ENCODE measurements at regions not wholly inside any gene's neighbourhood (a gene's known extent, or its start where the extent isn't known, plus 50 kb on each side); places are given as distances from the start of the nearest gene placed in this dataset.

DNA sequence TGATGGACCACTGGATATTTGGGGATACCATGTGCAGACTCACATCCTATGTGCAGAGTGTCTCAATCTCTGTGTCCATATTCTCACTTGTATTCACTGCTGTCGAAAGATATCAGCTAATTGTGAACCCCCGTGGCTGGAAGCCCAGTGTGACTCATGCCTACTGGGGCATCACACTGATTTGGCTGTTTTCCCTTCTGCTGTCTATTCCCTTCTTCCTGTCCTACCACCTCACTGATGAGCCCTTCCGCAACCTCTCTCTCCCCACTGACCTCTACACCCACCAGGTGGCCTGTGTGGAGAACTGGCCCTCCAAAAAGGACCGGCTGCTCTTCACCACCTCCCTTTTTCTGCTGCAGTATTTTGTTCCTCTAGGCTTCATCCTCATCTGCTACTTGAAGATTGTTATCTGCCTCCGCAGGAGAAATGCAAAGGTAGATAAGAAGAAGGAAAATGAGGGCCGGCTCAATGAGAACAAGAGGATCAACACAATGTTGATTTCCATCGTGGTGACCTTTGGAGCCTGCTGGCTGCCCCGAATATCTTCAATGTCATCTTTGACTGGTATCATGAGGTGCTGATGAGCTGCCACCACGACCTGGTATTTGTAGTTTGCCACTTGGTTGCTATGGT lies 54.5 kb upstream of the HNRNPA0 start (continued):
- TF ChIP-seq SUZ12 (IDR thresholded peaks at IDR 0.05; ENCODE audit: unreplicated experiment), result no peak
- TF ChIP-seq, protein P1, sequence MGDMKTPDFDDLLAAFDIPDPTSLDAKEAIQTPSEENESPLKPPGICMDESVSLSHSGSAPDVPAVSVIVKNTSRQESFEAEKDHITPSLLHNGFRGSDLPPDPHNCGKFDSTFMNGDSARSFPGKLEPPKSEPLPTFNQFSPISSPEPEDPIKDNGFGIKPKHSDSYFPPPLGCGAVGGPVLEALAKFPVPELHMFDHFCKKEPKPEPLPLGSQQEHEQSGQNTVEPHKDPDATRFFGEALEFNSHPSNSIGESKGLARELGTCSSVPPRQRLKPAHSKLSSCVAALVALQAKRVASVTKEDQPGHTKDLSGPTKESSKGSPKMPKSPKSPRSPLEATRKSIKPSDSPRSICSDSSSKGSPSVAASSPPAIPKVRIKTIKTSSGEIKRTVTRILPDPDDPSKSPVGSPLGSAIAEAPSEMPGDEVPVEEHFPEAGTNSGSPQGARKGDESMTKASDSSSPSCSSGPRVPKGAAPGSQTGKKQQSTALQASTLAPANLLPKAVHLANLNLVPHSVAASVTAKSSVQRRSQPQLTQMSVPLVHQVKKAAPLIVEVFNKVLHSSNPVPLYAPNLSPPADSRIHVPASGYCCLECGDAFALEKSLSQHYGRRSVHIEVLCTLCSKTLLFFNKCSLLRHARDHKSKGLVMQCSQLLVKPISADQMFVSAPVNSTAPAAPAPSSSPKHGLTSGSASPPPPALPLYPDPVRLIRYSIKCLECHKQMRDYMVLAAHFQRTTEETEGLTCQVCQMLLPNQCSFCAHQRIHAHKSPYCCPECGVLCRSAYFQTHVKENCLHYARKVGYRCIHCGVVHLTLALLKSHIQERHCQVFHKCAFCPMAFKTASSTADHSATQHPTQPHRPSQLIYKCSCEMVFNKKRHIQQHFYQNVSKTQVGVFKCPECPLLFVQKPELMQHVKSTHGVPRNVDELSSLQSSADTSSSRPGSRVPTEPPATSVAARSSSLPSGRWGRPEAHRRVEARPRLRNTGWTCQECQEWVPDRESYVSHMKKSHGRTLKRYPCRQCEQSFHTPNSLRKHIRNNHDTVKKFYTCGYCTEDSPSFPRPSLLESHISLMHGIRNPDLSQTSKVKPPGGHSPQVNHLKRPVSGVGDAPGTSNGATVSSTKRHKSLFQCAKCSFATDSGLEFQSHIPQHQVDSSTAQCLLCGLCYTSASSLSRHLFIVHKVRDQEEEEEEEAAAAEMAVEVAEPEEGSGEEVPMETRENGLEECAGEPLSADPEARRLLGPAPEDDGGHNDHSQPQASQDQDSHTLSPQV (IDR thresholded peaks at IDR 0.05), result no peak

DNA sequence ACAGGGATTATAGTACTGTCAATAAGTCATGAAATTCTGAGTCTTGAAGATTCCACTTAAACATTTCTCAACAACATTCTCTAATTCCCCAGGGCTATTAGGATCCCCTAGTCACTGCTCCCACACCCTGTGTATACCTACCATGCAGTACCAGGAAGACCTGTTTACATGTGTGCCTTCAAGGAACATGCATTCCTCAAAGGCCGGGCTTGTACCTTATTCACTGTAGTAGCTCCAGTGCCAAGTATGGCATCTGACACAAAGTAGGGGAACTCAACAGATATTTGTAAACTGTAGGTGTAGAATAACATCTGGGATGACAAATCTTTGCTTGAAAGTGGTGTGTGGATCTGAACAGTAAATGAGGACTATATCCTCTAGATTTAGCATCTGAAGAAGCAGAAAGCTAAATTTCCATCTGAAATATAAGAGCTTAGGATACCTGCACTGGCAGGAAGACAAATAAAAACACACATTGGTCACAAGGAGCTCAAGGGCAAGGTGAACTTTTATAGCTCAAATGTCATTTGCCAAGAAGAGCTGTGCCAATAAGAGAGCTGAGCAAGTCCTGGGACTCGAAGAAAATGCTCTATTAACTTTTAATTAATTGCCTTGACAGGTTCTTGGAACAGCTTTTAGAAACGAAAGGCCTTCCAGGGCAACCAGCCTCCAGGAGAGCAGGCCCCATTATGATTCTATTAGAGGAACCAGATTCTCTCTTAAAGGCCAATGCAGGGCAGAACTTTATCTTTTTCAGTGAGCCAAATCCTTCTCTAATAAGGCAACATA lies 52.3 kb upstream of the MYOT start:
- no peak overlapping the region for H3K9ac ChIP-seq (ENCODE audit: control insufficient read depth, insufficient read depth, low read length)
- H3K79me2 ChIP-seq (ENCODE audit: control insufficient read depth, insufficient read depth, low read length), result no peaks in the 10 kb centered on the region
- RAD21 ChIA-PET (ENCODE audit: unreplicated experiment), result interaction anchor here (0.8 to 2.8 kb wide), 2 partner anchors 36 to 38 kb away, joined by 3 to 7 read pairs; no protein-coding TSS in a partner anchor
- no peaks in the 10 kb centered on the region for H4K20me1 ChIP-seq (ENCODE audit: control insufficient read depth, insufficient read depth)
- no peaks in the 10 kb centered on the region for H3K9me3 ChIP-seq (replicated peaks; ENCODE audit: control insufficient read depth, insufficient read depth, low read length)
- FAIRE-seq (no peak), ATAC-seq (no peak), DNase-seq (ENCODE audit: low read depth, low spot score) (no peak)
- no TSS peak for BruUV-seq (replicated peaks)
- SMC1A ChIA-PET (ENCODE audit: uncharacterized antibody, unreplicated experiment), result interaction anchor here (0.9 to 1.8 kb wide), 5 partner anchors 10 to 73 kb away, joined by 3 to 7 read pairs (median 4); no protein-coding TSS in a partner anchor
- POLR2A ChIA-PET, result interaction anchor here (0.6 kb wide), 3 partner anchors 18 to 520 kb away, joined by 3 to 4 read pairs (median 4); no protein-coding TSS in a partner anchor
- 84% methylated on average over 3 of the region's 3 CpGs for WGBS (ENCODE audit: insufficient coverage, insufficient replicate concordance, low lambda C conversion rate, missing lambda C conversion rate)
- no peaks in the 10 kb centered on the region for H3K4me1 ChIP-seq (ENCODE audit: control insufficient read depth, insufficient read depth, low read length)
- intact Hi-C loops (cut with micrococcal nuclease; ENCODE audit: unreplicated experiment), result no loop called here
- no peak overlapping the region for H3K4me2 ChIP-seq (ENCODE audit: control insufficient read depth, insufficient read depth)
- no peaks in the 10 kb centered on the region; a peak in 1 of 4 replicates for H3K36me3 ChIP-seq (ENCODE audit: control insufficient read depth in 2 of 2, insufficient read depth in 2 of 2, low read length in 1 of 2)
- H3K27me3 ChIP-seq (replicated peaks in 1 of 2; ENCODE audit: control insufficient read depth in 2 of 2, insufficient read depth in 2 of 2, low read length in 1 of 2), result no peaks in the 10 kb centered on the region
- no peak overlapping the region for H2AFZ ChIP-seq (ENCODE audit: control insufficient read depth, low read depth, low read length)
- TF ChIP-seq POU2F2 (IDR thresholded peaks at IDR 0.05; ENCODE audit: borderline replicate concordance, low read depth, low read length), result no peak
- no peak for TF ChIP-seq WRNIP1 (IDR thresholded peaks at IDR 0.05; ENCODE audit: borderline replicate concordance, low read depth, low read length)
- CTCF ChIA-PET, result interaction anchor here (1.0 to 2.9 kb wide), 4 partner anchors 14 to 253 kb away, joined by 3 to 16 read pairs (median 4); no protein-coding TSS in a partner anchor
- in situ Hi-C loops (cut with MboI), result no loop called here
- no peak overlapping the region for H3K4me3 ChIP-seq
- no peak overlapping the region for H3K27ac ChIP-seq (ENCODE audit: control insufficient read depth, insufficient read depth)

Data from GM12878 (cell line).